Calu3 (cell line): ENCODE measurements at regions not wholly inside any gene's neighbourhood (a gene's known extent, or its start where the extent isn't known, plus 50 kb on each side); places are given as distances from the start of the nearest gene placed in this dataset.

ENCODE experiments used
- BruUV-seq: library from RNA; stranded (reverse); fragments of 400-500 nt; replicated peaks from 2 replicates; lab custom pipeline; 2021; lab: Mats Ljungman, UMichigan
- CTCF ChIA-PET: fragments of 300-600 bp; sonication (Branson Sonifier 250); formaldehyde crosslinking; loops from one replicate; lab custom pipeline; 2022; ENCODE audit warnings: antibody characterized with exemption; lab: Charles Lee
- DNase-seq: peaks from one replicate; pipeline ENCODE4 v3.0.0; 2022
- H3K27ac Mint-ChIP-seq: one replicate; pipeline ENCODE4 v1.8.0; 2022; ENCODE audit warnings: mixed read lengths; ENCODE audit not compliant: unreplicated experiment
- H3K27me3 Mint-ChIP-seq: one replicate; pipeline ENCODE4 v1.8.0; 2022; ENCODE audit warnings: mixed read lengths; ENCODE audit not compliant: unreplicated experiment
- H3K36me3 Mint-ChIP-seq: one replicate; pipeline ENCODE4 v1.8.0; 2022; ENCODE audit warnings: mild to moderate bottlenecking, moderate library complexity, mixed read lengths; ENCODE audit not compliant: insufficient read depth, unreplicated experiment
- H3K4me1 Mint-ChIP-seq: one replicate; pipeline ENCODE4 v1.8.0; 2022; ENCODE audit warnings: mild to moderate bottlenecking, low read depth, mixed read lengths; ENCODE audit not compliant: unreplicated experiment
- H3K4me3 Mint-ChIP-seq: one replicate; pipeline ENCODE4 v1.8.0; 2022; ENCODE audit warnings: mild to moderate bottlenecking, low read depth, moderate library complexity, mixed read lengths; ENCODE audit not compliant: unreplicated experiment
- H3K9me3 Mint-ChIP-seq: one replicate; pipeline ENCODE4 v1.8.0; 2022; ENCODE audit warnings: low read depth, mixed read lengths; ENCODE audit not compliant: unreplicated experiment
- intact Hi-C: fragments of 100-400 bp; cut with micrococcal nuclease; formaldehyde crosslinking; loops from one replicate; pipeline ENCODE4 v1.10.0; 2022; ENCODE audit not compliant: unreplicated experiment
- TF ChIP-seq, protein P1 (sequence below): fragments of 200-600 bp; IDR thresholded peaks from one replicate; pipeline ENCODE4 v1.8.0; 2022; ENCODE audit warnings: antibody characterized with exemption; ENCODE audit not compliant: unreplicated experiment

DNA sequence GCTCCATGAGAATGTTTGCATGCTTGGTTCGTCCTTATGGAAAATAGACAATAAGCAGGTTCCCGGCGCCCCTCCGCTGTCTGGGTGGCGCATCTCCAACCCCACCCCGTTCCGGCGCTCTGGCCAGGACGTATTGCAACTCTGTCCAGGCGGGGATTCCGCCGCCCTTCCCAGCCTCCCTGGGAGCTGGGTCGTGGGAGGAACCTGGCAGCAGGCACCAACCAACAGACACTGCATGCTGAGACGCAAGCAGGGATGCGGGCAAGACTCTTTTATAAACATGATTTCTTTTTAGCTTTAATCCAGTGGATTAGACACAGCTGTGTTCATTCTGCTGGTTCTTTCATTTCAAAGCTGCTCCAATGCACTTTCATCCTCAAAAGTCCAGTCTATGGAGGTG is 240.2 kb downstream of the SH3BP4 start:
- DNase-seq = no peak
- Mint-ChIP-seq H3K27me3 (peaks cover 69% of the 10 kb centered on the region), H3K9me3 (peaks cover 3% of the 10 kb centered on the region), H3K36me3 (no peaks in the 10 kb centered on the region), H3K4me1 (no peaks in the 10 kb centered on the region), H3K27ac (no peak overlapping the region), H3K4me3 (no peak overlapping the region)
- TF ChIP-seq, protein P1, sequence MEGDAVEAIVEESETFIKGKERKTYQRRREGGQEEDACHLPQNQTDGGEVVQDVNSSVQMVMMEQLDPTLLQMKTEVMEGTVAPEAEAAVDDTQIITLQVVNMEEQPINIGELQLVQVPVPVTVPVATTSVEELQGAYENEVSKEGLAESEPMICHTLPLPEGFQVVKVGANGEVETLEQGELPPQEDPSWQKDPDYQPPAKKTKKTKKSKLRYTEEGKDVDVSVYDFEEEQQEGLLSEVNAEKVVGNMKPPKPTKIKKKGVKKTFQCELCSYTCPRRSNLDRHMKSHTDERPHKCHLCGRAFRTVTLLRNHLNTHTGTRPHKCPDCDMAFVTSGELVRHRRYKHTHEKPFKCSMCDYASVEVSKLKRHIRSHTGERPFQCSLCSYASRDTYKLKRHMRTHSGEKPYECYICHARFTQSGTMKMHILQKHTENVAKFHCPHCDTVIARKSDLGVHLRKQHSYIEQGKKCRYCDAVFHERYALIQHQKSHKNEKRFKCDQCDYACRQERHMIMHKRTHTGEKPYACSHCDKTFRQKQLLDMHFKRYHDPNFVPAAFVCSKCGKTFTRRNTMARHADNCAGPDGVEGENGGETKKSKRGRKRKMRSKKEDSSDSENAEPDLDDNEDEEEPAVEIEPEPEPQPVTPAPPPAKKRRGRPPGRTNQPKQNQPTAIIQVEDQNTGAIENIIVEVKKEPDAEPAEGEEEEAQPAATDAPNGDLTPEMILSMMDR = no peak
- CTCF ChIA-PET = no interaction called here
- BruUV-seq = no TSS peak
- intact Hi-C loops = no loop called here

DNA sequence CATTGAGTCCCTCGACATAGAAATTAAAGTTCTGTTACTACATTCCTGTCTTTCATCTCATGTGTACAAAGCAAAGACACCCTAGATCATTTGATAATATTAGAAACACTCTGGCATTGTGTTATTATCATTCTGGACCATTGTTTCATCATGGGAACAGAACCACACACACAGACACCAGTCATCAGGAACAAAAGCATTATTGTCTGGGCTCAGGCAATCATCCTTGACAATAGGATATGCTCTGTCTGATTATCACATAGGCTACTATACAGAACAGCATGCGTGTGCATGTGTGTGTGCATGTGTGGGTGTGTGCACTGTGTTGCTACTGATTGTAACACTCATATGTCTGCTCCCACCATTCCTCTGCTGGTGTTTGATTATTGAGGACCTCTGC is 242.5 kb downstream of the SH3BP4 start:
- Mint-ChIP-seq H3K9me3 (no peaks in the 10 kb centered on the region), H3K4me3 (no peak overlapping the region), H3K4me1 (no peaks in the 10 kb centered on the region), H3K27ac (no peak overlapping the region), H3K36me3 (no peaks in the 10 kb centered on the region), H3K27me3 (peaks cover 77% of the 10 kb centered on the region)
- CTCF ChIA-PET = no interaction called here
- TF ChIP-seq, protein P1 = no peak
- DNase-seq = no peak
- no TSS peak for BruUV-seq
- intact Hi-C loops = no loop called here

DNA sequence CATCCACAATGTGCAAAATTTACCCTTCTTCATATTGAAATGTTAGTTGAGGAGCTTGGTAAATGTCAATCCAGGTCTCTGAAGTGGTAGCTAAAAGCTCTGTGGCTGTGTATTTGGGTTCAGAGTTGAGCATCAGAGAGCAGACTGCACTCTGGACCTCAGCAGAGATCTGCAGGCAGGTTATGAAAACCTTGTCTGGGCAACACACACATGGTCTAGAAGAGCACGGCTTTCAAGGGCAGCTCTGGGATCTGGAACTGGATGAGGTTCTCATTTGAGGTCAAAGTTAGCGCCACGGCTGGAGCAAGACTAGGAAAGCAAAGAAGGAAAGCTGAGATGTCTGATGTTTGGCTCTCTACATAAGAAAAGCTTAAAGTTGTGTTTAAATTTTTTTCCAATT is 243.0 kb downstream of the SH3BP4 start:
- DNase-seq = no peak
- TF ChIP-seq, protein P1 = no peak
- no peaks in the 10 kb centered on the region for H3K36me3 Mint-ChIP-seq
- H3K4me1 Mint-ChIP-seq = no peaks in the 10 kb centered on the region
- H3K4me3 Mint-ChIP-seq = no peak overlapping the region
- H3K27ac Mint-ChIP-seq = no peak overlapping the region
- H3K9me3 Mint-ChIP-seq = no peaks in the 10 kb centered on the region
- CTCF ChIA-PET = no interaction called here
- peaks cover 77% of the 10 kb centered on the region for H3K27me3 Mint-ChIP-seq
- BruUV-seq = no TSS peak
- intact Hi-C loops = no loop called here

DNA sequence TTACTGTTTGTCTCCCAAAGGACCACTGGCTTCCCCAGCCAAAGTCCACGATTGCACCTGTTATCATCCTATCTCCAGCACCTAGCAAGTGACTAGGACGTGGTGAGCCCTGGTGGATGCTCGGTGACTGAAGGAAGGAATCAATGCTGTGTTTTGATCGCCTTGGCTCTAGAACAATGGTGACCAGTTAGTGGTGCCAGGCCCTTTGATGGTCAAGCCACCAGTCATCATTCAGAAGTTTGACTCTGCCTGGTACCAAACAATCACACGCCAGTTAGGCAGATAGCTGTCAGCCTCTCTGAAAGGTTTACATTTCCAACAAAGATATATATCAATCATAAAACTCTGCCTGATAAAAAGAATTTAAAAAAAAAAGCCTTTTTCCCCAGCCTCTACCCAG is 244.1 kb downstream of the SH3BP4 start:
- DNase-seq = no peak
- Mint-ChIP-seq H3K9me3 (no peaks in the 10 kb centered on the region), H3K27me3 (peaks cover 77% of the 10 kb centered on the region), H3K4me3 (no peak overlapping the region), H3K4me1 (no peaks in the 10 kb centered on the region), H3K36me3 (no peaks in the 10 kb centered on the region), H3K27ac (no peak overlapping the region)
- TF ChIP-seq, protein P1 = no peak
- no TSS peak for BruUV-seq
- intact Hi-C loops = no loop called here
- CTCF ChIA-PET = no interaction called here
